Ovary (tissue), 3 donors: ENCODE measurements at regions not wholly inside any gene's neighbourhood (a gene's known extent, or its start where the extent isn't known, plus 50 kb on each side); places are given as distances from the start of the nearest gene placed in this dataset.

Source experiments
- EP300 ChIP-seq: sonication (generic); formaldehyde crosslinking; IDR thresholded peaks from one replicate; pipeline ENCODE4 v1.6.1; 2017; ENCODE audit warnings: antibody characterized with exemption
- POLR2A ChIP-seq: fragments of 450-650 bp; IDR thresholded peaks from one replicate; pipeline ENCODE4 v1.6.1; 2017; ENCODE audit warnings: antibody characterized with exemption, mild to moderate bottlenecking, moderate library complexity
- TF ChIP-seq, protein P1 (sequence below), 3 donors: fragments of 450-650 bp in 2 of 3; fragments of 200-600 bp in 1 of 3; IDR thresholded peaks; one replicate each; pipeline versions ENCODE4 v1.5.1 to v1.8.0; 2016 to 2022; ENCODE audit warnings: antibody characterized with exemption in 3 of 3, mild to moderate bottlenecking in 1 of 3
- donor health status: DM: no; HTN: no; CAD: no.

DNA sequence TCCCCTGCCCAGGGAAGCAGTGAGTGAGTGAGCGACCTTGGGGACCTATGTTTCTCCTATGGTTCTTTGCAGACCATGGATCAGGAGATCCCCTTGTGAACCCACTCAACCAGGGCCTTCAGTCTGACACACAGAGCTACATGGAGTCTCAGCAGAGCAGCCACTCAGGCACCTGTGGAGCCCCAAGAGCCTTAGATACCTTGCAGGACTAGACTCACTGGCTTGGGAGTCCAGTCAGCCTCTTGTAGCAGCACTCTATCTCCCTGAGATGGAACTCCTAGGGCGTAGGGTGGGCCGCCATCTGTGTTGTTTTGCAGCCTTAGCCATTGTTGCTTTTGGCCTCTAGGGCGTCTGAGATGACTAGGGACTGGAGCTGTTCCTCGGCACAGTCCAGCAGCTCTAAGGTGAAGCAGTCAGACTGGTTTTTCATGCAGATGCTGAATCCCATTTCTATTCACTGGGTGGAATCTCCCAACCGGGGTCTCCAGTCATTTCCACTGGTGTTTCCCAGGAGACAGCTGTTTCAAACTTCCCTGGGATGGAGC is 284.6 kb upstream of the RPS23 start:
- no peak for TF ChIP-seq POLR2A
- TF ChIP-seq, protein P1, sequence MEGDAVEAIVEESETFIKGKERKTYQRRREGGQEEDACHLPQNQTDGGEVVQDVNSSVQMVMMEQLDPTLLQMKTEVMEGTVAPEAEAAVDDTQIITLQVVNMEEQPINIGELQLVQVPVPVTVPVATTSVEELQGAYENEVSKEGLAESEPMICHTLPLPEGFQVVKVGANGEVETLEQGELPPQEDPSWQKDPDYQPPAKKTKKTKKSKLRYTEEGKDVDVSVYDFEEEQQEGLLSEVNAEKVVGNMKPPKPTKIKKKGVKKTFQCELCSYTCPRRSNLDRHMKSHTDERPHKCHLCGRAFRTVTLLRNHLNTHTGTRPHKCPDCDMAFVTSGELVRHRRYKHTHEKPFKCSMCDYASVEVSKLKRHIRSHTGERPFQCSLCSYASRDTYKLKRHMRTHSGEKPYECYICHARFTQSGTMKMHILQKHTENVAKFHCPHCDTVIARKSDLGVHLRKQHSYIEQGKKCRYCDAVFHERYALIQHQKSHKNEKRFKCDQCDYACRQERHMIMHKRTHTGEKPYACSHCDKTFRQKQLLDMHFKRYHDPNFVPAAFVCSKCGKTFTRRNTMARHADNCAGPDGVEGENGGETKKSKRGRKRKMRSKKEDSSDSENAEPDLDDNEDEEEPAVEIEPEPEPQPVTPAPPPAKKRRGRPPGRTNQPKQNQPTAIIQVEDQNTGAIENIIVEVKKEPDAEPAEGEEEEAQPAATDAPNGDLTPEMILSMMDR (IDR thresholded peaks at IDR 0.05), result no peak
- no peak for TF ChIP-seq EP300
